ENCODE measurements at regions not wholly inside any gene's neighbourhood (a gene's known extent, or its start where the extent isn't known, plus 50 kb on each side); places are given as distances from the start of the nearest gene placed in this dataset.

DNA sequence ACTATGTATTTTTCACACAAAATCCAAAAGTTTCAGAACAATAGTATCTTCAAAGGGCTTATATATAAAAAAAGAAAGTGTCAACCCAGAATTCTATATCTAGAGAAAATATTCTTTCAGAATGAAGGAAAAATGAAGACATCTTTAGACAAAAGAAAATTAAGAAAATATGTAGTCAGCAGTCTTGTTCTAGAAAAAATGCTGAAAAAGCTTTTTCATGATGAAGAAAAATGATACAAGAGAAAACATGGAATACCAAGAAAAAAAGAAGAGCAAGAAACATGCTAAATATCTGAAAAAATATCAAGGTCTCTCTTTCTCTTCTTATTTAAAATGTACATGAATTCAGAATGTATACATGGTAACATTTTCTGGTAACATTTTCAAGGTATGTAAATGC lies 816.8 kb upstream of the FAT3 start:
- no peak for DNase-seq

DNA sequence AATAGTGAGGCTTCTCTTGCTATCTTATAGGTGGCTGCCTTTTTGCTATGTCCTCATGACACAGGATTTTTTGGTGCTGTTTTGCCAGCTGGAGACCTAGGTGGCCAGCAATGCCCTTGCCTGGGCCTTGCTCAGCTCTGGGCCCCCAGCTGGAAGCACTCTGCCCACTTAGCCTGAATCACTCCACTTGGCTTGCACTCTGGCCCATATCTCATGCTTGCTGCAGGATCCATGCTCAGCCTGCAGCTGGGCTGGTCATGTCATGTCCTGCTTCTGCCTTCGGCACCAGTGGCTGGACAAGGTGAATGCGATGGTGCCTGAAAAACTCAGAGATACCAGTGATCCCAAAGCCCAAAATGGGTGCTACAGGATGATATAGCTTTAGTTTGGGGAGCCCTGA lies 818.6 kb upstream of the FAT3 start:
- DNase-seq: no peak

DNA sequence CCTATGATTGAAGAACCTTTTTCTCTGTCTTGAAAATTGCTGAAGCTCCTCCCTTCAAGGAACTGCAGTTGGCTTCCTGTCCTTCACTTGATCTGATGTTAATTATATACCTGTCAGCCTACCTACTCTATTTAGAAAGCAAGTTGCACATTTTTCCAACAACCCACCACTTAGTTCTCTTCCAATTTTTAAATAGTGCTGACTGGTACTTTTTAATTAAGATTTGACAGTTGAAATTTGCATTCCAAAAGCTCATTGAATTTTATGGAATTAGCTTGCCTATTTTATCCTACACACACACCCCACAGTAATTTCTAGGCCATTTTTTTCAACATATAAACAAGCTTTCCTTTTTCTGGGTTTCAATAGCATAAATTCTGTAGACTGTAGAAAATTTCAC lies 820.3 kb upstream of the FAT3 start:
- DNase-seq: no peak

DNA sequence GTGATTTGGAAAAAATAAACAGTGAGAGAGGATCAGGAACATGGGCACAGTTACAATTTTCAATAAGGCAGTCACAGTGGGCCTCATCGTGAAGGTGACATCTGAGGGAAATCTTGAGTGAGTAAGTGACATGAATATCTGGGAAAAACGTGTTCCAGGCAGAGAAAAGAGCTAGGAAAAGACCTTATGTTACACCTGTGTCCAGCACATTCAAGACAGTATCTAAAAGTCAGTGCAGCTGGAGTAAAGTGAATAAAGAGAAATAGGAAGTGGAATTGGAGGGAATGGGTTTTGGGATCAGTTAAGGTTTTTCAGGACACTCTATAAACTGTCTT lies 827.5 kb upstream of the FAT3 start:
- no peak for DNase-seq

DNA sequence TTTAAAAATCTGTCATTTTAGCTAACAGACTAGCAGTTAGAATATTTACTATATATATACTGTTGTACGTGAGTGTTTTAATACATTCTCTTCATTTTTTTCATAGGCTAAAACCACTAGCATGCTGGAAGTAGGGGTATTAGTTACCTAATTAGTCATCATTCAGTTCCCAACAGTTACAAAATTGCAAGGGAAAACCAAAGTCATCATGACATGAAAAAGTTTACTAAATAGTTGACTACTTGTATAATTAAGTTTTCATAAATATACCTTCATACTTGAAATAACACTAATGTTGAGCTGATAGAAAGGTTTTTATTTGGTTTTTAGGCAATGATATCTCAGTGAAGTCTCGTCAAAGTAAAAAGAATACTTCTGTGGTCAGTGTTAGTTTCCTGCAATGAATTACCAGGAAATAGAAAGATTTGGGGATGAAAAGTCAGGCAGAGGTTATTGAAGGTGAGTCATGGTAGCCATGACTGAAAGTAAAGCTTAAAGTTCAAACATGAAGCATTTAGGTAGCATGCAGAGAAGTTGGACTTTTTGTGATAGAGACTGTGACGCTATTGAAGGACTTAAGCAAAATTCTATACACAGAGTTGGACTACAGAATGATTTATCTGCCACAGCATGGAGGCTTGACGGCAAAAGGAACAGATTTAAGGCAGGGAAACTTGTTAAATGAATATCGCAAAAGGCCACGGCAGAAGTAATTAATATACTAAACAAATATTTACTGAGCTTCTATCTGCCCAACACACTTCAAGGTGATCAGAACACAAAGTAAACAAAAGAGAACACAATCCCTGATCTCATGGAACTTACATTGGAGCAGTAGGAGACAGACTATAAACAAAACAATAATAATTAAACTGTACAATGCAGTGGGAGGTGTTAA lies 828.1 kb upstream of the FAT3 start:
- DNase-seq: no peak

DNA sequence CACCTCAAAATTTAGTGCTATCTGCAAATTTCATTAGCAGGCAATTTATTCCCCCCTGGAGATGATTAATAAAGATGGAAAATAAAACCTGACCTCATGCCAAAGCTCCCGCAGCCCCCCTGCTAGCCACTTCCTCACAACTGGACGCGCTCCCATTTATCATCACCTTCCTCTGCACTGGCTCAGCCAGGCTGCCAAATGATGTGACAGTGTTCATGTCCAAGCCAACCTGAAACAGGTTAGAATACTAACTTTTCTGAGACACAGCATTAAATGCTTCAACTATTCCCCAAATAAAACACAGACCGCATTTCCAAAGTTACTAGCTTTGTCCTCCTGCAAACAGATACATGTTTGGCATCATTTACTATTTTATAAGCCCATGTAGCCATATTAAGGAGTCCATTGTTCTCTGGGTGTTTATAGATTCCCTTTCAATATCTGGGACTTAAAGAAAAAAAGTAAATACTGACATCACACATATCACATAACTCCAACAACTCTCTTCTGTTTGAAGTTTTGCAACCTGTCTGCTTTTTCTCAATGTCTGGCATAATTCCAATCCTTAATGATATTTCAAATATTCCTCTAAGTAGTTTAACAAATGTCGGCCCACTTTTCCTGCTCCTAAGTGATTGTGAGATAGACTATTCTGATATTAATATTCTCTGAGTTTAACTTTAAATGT lies 829.7 kb upstream of the FAT3 start:
- peak; percentile 24 for DNase-seq

DNA sequence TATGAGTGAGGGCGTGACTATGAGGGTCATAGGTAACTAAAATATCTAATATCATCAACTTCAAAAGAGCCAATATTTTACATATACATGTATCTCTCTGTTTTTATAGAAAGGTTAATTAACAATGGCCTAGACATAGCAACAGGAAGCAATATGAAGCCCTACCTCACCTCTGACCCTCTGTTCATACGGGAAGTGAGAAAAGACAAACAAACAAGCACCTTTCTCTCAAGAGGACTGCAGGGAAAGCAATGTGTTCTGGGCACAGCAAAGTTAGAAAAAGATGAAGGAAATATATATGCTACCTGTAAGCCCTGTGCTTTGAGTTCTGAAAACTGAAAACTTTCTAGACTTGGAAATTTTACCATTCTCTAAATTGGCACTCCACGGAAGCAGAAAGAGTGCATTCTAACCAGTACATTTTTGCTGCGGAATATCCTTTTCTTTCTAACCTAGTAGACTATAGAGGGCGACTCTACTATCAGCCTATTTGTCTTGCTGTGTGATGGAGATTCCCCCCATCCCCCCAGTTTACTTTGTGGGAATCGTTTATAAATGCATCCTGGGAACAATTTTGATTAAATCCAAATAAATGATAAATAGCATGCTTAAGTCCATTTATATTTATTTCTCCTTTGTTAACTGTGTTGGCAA lies 830.4 kb upstream of the FAT3 start:
- no peak for DNase-seq

DNA sequence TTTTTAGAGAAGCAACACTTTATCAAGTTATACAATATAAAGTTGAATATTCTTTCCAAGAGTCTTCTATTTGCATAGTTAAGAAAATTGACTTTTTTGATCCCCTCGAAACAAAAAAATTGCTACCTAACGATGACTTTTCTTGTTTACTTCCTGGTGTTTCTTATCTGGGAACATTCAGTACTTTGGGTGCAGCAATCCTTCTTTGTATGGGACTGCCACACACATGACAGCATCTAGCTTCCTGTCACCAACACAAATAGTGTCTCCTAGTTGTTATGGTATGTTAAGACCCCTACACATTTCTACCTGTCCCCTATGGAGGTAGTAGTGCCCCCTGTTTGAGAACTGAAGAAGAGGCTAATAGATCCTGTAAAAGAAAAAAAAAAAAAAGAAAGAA lies 841.7 kb upstream of the FAT3 start:
- no peak for DNase-seq

DNA sequence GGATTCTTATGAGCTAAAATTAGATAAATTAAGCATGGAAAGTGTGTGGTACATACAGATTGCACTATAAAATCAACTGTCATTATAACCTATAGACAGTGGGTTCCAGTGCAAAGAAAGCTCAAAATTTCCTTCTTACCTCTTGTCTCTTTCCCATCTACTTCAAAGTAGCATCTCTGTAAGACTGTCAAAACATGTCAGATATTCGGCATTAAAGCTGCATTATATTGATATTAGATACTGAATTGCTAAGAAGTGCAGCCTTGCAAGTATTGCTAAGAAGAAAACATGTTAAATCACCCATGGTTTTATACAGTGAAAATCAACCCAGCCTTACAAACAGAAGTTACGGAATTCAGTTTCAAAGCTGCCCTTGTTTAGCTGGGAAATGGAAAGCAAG lies 849.8 kb upstream of the FAT3 start:
- no peak for DNase-seq

DNA sequence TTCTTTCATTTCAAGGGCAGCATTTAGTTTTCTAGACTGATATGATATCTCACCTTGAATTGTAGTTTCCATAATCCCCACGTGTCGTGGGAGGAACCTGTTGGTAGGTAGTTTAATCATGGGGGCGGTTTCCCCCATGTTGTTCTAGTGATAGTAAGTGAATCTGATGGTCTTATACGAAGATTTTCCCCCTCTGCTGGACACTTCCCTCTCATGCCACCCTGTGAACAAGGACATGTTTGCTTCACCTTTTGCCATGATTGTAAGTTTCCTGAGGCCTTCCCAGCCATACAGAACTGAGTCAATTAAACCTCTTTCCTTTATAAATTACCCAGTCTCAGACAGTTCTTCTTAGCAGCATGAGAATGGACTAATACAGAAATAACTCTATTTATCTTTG lies 851.1 kb upstream of the FAT3 start:
- no peak for DNase-seq

DNA sequence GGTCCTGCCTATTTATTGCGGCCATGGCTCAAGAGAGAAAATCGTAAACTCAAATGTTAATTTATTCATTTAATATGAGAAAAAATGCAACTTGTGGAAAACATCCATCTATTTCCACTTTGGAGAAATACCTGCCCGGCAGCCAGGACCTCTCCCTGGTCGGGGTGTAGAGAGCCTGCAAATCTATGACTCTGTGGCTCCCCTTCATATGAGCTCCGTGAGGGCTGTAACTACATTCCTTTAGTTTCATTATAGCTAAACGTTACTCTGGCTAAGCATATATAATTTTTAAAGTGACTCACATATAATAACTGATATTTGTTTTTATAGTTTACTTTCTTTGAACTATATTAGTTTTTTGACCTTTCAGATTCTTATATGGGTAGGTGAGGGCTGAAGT lies 857.8 kb upstream of the FAT3 start:
- DNase-seq: no peak

DNA sequence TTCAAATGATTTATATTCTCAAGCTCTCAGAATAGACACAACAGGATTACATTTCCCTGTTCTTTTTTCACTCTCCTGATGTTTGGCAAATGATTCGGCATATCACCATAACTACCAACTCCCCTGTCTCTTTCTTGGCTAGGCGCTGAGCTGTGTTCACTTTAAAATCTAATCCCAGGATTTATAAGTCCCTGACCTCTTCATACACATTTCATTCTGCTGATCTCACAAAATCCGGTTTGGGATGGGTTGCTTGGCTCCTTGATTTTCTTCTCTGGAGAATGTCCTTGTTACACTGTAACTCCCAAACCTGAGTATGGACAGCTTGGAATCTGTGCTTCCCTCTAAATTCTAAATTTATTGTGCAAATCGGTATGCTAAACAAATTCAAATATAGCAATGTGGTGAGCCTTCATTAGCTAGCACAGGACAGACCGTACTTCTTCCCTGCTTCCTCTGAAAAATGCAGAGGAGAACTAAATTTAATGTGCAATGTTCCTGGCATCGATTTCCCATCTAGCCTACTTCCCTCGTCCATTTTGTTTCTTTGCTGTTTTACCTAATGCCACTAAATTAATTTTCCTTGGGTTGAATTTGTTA lies 858.5 kb upstream of the FAT3 start:
- peak; percentile 59 for DNase-seq

DNA sequence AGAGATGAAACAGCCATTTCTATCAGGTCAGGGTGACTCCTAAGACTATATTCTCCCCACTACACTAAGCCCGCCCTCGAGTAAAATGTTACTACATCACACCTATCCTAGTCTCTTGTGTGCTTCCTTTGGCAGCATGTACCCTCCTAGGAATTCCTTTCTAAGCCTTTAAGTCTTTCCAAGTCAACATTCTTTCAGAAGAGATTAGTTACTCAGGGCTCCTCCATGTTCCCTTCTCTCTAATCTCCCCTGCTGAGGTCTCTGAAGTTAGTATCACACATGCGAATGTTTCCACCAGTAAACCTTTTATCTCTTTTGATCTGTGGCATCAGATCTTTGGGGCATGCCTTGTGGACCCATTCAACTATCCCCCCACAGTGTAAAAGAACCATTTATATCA lies 873.7 kb upstream of the FAT3 start:
- DNase-seq: no peak

DNA sequence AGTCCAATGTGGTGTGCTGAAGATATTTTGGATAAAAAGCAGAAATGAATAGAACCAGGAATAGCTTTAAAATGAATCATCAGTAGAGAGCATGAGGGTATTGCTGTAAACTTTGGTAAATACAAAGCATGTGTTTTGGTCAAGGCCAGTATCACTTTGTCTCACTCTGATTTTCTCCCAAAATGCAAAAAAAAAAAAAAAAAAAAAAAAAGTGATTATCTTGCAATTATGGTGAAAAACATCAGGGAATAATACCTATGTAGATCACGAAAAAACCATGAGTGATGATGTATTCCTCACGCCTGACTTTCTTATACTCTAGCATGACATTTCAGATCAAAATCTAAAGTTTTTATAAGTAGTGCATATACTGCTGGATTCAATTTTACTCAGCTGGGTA lies 897.9 kb upstream of the FAT3 start:
- no peak for DNase-seq

DNA sequence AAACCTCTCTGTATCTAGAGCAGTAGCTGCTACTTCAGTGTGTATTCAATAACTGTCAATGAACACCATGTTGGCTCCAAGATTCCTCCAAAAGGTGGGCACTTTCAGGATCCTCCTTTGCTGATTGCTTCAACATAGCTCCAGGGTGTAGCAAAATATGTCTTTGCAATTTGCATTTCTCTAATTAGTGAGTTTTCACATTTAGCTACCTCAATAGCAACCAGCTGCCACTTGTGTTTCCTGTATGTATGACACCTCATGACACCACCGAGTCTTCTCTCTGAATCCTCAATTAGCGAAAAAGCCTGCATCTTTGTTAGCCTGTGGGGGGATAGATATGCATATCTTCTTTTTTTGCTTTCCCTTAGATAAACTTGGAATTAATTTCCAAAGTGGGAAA lies 898.3 kb upstream of the FAT3 start:
- DNase-seq: no peak

DNA sequence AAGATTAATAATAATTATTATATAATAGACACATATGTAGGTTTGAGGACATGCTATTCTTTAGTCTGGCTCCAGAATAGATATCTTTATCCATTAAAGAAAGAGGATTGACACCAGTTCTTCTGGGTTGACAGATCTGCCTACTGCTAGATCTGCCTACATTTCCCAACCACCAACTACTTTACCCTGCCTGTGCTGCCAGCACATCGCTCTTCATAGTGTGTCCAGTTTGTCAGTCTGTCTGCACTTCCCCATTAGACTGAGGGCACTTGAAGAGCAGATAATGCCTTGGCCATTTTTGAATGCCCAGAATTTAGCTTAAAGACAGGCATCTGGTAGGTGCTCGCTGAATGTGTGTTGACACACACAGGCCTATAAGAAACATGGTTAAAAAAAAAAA lies 910.1 kb upstream of the FAT3 start:
- DNase-seq: no peak

DNA sequence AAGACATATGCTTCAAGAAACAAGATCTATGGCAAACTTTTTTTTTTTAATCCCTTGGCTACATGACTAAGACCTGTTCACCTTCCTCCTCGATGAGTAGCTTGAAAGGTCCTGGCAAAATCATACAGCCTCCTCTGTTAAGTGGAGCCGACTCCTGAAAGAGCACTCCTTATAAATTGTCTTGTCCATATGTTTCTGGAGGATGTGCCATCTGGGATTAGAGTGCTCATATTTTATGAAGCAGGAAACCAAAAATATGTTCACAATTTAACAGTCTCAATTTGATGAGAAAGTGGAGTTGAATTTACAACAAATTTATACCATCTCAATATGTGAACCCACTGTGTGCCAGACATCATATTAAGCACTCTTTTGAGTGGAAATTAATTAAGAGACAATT lies 912.1 kb upstream of the FAT3 start:
- DNase-seq: no peak

DNA sequence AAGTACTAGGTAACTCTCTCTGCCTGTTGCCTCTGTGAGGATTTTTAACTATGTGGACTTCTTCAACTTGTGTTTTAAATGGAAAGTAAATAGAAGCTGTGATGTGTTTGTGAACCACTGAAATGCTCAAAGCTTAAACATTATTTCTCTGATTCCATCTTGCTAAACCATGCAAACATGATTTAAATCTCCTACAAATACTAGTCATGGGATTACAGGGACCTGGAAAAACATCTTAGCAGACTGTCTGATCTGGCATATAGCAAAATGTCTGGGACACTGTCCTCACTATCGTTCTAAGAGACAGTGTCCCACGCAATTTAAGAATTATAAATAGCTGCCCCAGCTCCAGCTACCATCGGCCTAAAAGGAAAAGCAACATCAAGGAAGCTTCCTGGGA lies 914.5 kb upstream of the FAT3 start:
- DNase-seq: no peak

DNA sequence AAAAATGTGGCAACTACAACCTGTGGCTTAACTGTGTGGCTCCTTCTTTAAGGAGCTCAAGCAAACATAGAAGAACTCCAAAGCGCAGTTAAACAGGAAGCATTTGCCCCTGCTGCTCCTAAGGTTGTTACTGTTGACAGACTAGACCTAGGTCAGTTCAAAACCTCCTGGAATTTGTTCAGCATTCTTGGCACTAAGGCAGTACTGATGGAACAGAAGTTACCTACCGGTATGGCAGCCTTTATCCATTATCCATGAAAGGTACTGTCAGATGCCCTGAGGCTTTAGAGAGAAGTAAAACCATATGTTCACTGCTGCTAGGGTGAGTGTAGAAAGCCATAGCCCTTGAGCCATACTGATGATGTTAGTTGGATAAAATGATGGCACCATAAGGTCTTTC lies 916.5 kb upstream of the FAT3 start:
- no peak for DNase-seq

DNA sequence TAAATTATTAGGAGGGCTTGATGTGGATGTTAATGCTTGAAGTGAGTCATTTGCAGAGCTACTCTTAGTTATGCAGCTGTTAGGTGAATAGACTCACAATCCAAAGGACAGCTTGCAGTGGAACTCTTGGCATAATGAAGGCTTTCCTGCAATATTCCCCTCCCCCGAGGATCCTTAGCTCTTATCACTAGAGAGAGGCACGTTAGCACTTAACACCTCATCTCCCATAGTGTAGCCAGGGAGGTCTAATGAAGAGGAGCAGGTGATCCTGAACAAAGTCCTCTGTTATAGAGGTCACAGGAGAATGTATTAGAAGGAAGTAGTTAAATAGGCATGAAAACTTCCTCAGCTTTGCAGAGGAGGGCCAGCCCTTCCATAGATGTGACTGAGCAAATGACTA lies 919.2 kb upstream of the FAT3 start:
- no peak for DNase-seq

DNA sequence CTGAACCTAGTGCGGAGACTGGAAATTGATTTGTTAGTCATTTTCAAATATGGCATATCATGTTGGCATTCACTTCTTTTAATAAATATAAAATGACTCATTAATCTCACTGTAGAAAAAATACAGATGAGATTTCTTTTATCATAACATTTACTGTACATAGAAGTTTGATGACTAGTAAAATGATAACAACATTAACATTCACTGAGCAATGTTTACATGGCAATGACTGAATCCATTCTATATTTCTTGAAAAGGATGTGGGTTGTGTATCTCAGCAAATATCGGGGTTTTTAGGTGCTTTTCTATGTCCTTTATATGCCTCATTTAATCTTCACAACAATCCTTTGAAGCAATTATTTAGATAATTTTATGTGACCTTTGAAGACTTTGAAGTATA lies 920.9 kb upstream of the FAT3 start:
- no peak for DNase-seq

DNA sequence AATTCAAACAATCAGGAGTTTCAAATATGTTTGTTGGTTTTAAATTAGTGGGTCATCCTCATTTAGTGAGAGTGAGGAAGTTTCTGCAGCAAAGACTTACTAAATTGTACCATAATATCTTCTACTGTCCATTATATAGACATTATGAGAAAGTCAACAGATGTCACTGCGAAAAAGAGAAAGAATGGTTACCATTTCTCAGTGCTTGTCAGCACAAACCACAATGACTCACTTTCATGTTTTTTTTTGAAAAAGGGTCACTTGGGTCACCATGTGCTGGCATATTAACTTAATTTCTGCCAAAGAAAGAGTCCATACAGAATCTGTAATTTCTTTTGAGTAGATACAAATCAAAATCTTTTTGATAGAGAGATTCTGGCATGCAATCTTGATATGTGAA lies 924.6 kb upstream of the FAT3 start:
- no peak for DNase-seq

DNA sequence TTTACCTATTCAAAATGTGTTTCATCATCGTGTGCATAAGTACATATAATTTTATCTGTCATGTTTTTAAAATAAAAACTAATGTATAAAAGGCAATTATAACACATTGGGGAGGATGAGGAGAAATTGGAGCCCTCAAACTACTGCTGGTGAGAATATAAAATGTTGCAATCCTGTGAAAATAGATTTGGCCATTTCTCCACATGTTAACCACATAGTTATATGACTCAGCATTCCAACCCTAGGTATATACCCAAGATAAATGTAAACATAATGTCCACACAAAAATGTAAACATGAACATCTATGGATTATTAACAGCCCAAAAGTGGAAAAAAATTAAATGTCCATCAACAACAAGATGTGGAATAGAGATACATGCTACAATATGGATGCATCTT lies 928.0 kb upstream of the FAT3 start:
- DNase-seq: no peak

DNA sequence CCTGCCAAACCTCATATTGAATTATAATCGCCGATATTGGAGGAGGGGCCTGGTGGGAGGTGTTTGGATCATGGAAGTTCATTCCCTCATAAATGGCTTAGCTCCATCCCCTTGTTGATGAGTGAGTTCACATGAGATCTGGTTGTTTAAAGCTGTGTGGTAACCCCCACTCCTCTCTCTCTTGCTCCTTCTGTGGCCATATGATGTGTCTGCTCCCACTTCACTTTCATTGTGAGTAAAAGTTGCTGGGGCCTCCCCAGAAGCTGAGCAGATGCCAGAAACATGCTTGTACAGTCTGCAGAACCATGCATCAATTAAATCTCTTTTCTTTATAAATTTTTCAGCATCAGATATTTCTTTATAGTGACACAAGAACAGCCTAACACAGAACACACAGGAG lies 929.0 kb upstream of the FAT3 start:
- DNase-seq: no peak

Measured in femur (tissue), 1 donor.